ENCODE measurements at regions not wholly inside any gene's neighbourhood (a gene's known extent, or its start where the extent isn't known, plus 50 kb on each side); places are given as distances from the start of the nearest gene placed in this dataset.

DNA sequence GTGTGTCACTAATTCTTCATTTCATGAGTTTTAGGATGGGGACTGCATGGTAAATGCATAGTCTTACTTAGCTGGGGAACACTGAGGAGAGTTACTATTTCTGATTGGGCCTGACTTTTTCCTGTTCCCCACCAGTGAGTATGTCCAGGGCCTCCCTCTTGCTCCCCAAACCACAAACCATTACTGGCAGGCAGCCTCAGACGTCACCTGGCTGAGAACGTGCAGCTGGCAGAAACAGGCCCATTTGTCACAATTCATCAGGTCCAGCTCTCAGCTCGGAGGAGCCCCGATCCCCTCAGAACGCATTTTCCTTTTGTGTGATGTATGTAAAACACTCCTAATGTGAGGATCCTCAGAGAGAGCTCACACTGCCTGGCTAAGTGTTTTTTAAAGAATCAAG, 71.7 kb upstream of the SIX3 start:
- no peaks in the 10 kb centered on the region for H3K4me1 ChIP-seq
- WGBS, 2 donors, result 36 to 53% methylated on average over 5 of the region's 5 CpGs
- intact Hi-C loops (cut with DNase I), result no loop called here
- H3K27me3 ChIP-seq, result peaks cover 0 to 9% (median 0%) of the 10 kb centered on the region in 4 donors
- no peak for DNase-seq
- TF ChIP-seq CTCF (IDR thresholded peaks at IDR 0.05) (no peak), POLR2A (IDR thresholded peaks at IDR 0.05) (no peak)
- H3K4me3 ChIP-seq, result no peak overlapping the region
- H3K9me3 ChIP-seq, result no peaks in the 10 kb centered on the region
- no peak overlapping the region for H3K27ac ChIP-seq
- H3K36me3 ChIP-seq, result no peaks in the 10 kb centered on the region

DNA sequence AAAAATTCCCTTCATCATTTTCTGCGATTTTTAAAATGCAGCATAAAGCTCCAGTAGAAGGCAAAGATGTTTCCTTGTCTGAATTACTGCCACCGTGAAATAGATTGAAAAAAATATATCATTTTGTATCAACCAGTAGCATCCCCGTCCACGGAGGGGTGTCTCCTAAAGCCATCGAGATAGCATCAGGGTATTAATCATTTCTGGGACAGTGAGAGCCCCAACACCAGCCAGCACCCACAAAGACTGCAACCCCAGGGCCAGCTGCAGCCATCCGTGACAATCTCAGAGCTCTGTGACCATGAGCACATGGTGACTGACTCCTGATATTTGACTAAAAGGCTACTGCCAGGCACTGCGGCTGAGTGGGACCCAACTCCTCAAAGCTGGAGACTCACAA, 64.1 kb upstream of the SIX3 start:
- WGBS, 2 donors, result 70% methylated on average over 7 of the region's 7 CpGs
- H3K4me1 ChIP-seq, result no peaks in the 10 kb centered on the region
- intact Hi-C loops (cut with DNase I), result no loop called here
- H3K27ac ChIP-seq, result no peak overlapping the region
- no peak overlapping the region for H3K4me3 ChIP-seq
- DNase-seq, result no peak
- H3K9me3 ChIP-seq, result peaks cover 0 to 6% (median 0%) of the 10 kb centered on the region in 3 donors
- no peaks in the 10 kb centered on the region for H3K36me3 ChIP-seq
- peaks cover 0 to 64% (median 0%) of the 10 kb centered on the region in 4 donors for H3K27me3 ChIP-seq
- TF ChIP-seq CTCF (IDR thresholded peaks at IDR 0.05) (no peak), POLR2A (IDR thresholded peaks at IDR 0.05) (no peak)

DNA sequence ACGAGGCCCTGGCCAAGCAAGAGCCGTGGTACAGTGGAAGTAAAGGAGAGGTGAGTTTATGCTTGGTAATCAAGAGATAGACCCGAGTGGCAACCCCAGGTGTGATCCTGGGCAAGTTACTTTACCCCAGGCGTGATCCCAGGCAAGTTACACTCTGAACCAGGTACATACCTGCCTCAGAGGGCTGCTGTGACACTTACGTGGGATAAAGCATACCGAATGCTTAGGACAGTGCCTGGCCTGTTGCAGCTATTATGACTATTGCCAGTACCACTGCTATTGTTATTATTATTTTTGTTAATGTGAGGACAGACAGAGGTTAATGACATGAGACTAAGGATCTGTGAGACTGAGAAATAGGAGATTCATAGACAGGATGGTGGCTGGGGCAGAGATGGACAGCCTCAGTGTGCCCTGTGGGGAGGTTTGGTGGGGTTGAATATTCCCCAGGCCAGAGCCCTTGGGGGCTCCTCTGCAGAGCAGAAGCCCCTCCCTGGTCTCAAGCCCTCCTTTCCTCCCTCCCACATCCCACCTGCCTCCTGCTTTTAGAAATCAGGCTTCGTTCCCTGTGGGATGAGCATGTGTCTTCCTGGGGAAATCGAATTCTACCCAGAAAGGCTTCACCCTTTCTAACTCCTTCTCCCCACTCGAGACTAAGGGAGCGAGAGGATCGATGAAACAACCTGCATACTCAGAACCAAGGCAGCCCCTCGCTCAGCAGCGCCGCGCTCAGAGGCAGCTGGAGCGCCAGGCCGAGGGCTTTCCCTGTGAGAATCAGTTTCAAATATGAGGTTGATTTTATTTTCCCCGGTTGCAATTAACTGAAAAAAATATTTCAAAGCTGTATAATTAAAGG, 62.0 kb upstream of the SIX3 start:
- Histone ChIP-seq H3K4me1 (no peaks in the 10 kb centered on the region), H3K27me3 (peaks cover 0 to 77% (median 0%) of the 10 kb centered on the region in 4 donors), H3K4me3 (no peak overlapping the region), H3K27ac (no peak overlapping the region), H3K36me3 (no peaks in the 10 kb centered on the region), H3K9me3 (peaks cover 0 to 6% (median 0%) of the 10 kb centered on the region in 3 donors)
- TF ChIP-seq CTCF (IDR thresholded peaks at IDR 0.05), result no peak
- TF ChIP-seq POLR2A (IDR thresholded peaks at IDR 0.05), result no peak
- WGBS, 2 donors, result 63 to 74% methylated on average over 15 to 18 of the region's 18 CpGs
- intact Hi-C loops (cut with DNase I), result no loop called here
- no peak for DNase-seq

GRCh38 chr2:44880125-44880483, 61.4 kb upstream of the SIX3 start:
- Histone ChIP-seq H3K27ac (no peak overlapping the region), H3K4me3 (no peak overlapping the region), H3K36me3 (no peaks in the 10 kb centered on the region), H3K9me3 (peaks cover 0 to 6% (median 0%) of the 10 kb centered on the region in 3 donors), H3K4me1 (no peaks in the 10 kb centered on the region), H3K27me3 (peaks cover 0 to 78% (median 0%) of the 10 kb centered on the region in 4 donors)
- DNase-seq, result no peak
- TF ChIP-seq CTCF (IDR thresholded peaks at IDR 0.05), result no peak
- no peak for TF ChIP-seq POLR2A (IDR thresholded peaks at IDR 0.05)
- WGBS, 2 donors, result 56 to 62% methylated on average over 8 of the region's 8 CpGs
- intact Hi-C loops (cut with DNase I), result no loop called here

- H3K36me3 ChIP-seq, result no peaks in the 10 kb centered on the region
- TF ChIP-seq CTCF (IDR thresholded peaks at IDR 0.05) (no peak), POLR2A (IDR thresholded peaks at IDR 0.05) (no peak)
- no peaks in the 10 kb centered on the region for H3K9me3 ChIP-seq
- H3K4me1 ChIP-seq, result no peaks in the 10 kb centered on the region
- H3K4me3 ChIP-seq, result no peak overlapping the region
- intact Hi-C loops (cut with DNase I), result no loop called here
- peaks cover 0 to 95% (median 0%) of the 10 kb centered on the region in 4 donors for H3K27me3 ChIP-seq
- DNase-seq, result no peak
- H3K27ac ChIP-seq, result no peak overlapping the region
Observed at GRCh38 chr2:44881856-44882255, 59.6 kb upstream of the SIX3 start.
